ENCODE measurements at regions not wholly inside any gene's neighbourhood (a gene's known extent, or its start where the extent isn't known, plus 50 kb on each side); places are given as distances from the start of the nearest gene placed in this dataset.

DNA sequence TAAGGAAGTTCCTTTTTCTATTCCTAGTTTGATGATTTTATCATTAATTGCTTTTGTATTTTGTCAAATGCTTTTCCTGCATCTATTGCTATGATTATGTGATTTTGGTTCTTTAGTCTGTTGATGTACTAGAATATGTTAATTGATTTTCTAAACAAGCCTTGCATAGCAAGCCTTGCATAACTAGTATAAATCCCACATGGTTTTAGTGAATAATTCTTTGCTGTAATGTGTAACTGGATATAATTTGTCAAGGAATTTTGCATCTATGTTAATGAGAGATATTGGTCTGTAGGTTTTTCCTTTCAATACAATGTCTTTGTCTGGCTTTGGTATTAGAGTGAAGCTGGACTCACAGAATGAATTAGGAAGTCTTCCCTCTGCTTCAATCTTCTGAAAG lies 460.2 kb downstream of the LTN1 start:
- TF ChIP-seq POLR2A (IDR thresholded peaks at IDR 0.05; ENCODE audit: low read length) (no peak), GATA1 (IDR thresholded peaks at IDR 0.05; ENCODE audit: low read depth, low read length) (no peak)
